ENCODE measurements at regions not wholly inside any gene's neighbourhood (a gene's known extent, or its start where the extent isn't known, plus 50 kb on each side); places are given as distances from the start of the nearest gene placed in this dataset.

DNA sequence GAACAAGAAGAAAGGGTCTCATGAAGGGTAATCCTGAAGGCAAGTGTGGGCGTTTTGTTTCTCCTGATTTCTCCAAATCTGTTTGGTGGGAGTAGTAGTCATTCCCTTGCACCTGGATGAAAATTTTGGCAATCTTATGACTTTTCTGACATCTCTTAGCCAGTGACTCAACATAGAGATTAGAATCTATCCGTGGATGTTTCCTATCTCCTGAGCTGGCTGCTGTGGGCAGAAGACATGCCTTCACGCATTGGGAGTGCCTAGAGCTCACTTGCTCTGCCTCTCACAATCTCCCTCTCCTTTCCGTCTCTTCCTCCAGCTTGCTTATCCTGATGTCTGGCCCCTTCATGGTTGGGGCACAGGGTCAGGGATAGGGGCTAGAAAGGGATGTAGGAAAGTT is 174.2 kb upstream of the NFIA start:
- Histone ChIP-seq H3K27me3 (ENCODE audit: low read depth) (no peaks in the 10 kb centered on the region), H3K4me1 (no peaks in the 10 kb centered on the region), H3K36me3 (replicated peaks) (no peaks in the 10 kb centered on the region), H3K4me3 (no peak overlapping the region), H3K9me3 (no peaks in the 10 kb centered on the region)
- in situ Hi-C loops (cut with MboI; ENCODE audit: low sequenced_read_pairs) = no loop called here
- DNase-seq (ENCODE audit: low spot score in 2 of 2) = no peak

DNA sequence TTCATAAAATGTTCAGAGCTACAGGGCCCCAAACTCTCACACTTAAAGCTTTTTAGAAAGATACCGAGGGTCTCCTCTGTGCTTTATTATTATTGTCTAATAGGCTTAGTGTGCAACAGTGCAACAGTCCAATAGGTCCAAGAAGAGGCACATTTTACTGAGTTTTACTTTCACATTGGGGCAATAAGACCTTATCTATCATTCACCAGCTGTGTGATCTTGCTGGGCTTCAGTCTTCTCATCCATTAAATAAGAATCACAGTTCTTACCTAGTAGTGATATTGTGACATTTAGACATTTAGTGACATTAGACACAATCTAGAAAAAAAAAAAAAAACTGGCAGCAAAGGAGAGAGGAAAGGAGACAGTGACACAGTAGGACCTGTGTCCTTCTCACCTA is 175.8 kb upstream of the NFIA start:
- no peaks in the 10 kb centered on the region for H3K4me1 ChIP-seq
- no peaks in the 10 kb centered on the region for H3K27me3 ChIP-seq (ENCODE audit: low read depth)
- DNase-seq (ENCODE audit: low spot score in 2 of 2) = no peak
- in situ Hi-C loops (cut with MboI; ENCODE audit: low sequenced_read_pairs) = no loop called here
- no peaks in the 10 kb centered on the region for H3K9me3 ChIP-seq
- H3K36me3 ChIP-seq (replicated peaks) = no peaks in the 10 kb centered on the region
- H3K4me3 ChIP-seq = no peak overlapping the region

DNA sequence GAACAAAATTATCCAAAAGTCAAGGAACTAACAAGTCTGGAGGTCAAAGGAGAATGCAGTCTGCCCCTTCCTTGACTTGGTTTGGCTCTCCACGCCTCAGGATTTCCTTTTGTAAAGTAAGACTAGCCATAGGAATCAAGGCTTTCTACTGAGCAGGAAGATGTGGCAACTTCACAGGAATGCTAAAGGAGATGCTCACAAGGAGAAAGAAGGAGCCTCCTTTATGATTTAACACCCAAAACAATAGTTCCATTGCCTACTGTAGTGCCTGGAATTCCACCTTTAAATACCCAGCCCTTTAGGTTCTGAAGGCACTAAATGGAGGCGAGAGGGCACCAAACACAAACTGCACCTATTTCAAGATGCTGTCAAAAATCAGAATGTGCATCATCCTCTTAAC is 176.3 kb upstream of the NFIA start:
- Histone ChIP-seq H3K36me3 (replicated peaks) (no peaks in the 10 kb centered on the region), H3K4me3 (no peak overlapping the region), H3K4me1 (no peaks in the 10 kb centered on the region), H3K9me3 (no peaks in the 10 kb centered on the region), H3K27me3 (ENCODE audit: low read depth) (no peaks in the 10 kb centered on the region)
- no peak for DNase-seq (ENCODE audit: low spot score in 2 of 2)
- in situ Hi-C loops (cut with MboI; ENCODE audit: low sequenced_read_pairs) = no loop called here

DNA sequence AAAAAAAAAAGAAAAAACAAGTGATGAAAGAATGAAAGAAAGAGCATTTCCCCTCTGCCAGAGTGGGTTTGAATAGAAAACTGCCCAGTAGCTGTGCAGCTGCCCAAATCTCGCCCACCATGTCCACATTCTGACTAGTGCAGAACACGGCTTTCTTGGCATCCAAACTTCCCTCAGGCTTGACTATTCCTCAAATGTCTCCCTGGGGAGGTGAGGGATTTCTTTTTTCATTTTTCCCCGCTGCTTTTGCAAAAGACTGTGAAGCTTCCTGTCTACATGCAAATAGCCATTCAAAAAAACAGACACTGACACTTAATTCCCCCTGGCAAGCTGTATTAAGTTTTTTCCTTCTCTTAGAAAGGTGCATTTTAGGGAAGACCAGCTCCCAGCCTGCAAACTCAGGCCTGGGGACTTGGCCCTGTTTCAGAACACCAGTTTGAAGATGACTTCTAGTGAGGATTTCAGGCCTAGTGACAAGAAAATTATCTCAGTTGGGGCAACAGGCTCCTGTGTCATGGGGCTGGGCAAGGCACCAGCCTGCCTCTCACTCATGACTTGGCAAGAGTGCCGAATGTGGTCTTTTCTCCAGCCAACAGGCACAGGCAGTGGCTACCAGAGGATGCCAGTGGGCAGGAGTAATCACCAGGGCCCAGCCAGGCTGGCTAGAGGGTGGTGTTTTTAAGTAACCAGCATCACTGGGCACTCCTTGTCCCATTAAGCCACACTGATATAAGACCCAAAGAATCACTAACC is 178.1 kb upstream of the NFIA start:
- no peak for DNase-seq (ENCODE audit: low spot score in 2 of 2)
- no peaks in the 10 kb centered on the region for H3K4me1 ChIP-seq
- H3K36me3 ChIP-seq (replicated peaks) = no peaks in the 10 kb centered on the region
- H3K4me3 ChIP-seq = no peak overlapping the region
- in situ Hi-C loops (cut with MboI; ENCODE audit: low sequenced_read_pairs) = no loop called here
- peaks cover 5% of the 10 kb centered on the region; the same call in 1 of the 2 replicates for H3K27me3 ChIP-seq (ENCODE audit: low read depth)
- no peaks in the 10 kb centered on the region for H3K9me3 ChIP-seq

DNA sequence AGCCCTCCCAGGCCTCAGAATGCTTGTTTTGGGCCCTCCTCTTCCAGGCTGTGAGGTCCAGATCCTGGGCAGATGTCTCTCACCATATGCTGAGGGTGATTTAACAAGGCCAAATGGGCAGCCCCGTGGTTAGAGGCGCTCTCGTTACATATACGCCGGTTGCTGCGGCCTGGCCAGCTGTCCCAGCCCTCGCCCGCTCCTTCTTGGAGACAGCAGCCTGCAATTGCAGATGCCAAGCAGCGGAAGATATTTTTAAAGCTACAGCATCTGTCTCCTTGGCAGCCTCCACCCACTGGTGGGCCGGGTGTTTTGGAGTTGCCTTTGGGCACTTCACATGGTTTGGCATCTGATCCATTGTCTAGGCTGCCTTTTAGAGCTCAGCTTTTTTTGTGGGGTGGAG is 178.8 kb upstream of the NFIA start:
- no peaks in the 10 kb centered on the region for H3K9me3 ChIP-seq
- peaks cover 5% of the 10 kb centered on the region; the same call in 1 of the 2 replicates for H3K27me3 ChIP-seq (ENCODE audit: low read depth)
- no peak for DNase-seq (ENCODE audit: low spot score in 2 of 2)
- no peaks in the 10 kb centered on the region for H3K4me1 ChIP-seq
- in situ Hi-C loops (cut with MboI; ENCODE audit: low sequenced_read_pairs) = no loop called here
- no peaks in the 10 kb centered on the region for H3K36me3 ChIP-seq (replicated peaks)
- H3K4me3 ChIP-seq = no peak overlapping the region

DNA sequence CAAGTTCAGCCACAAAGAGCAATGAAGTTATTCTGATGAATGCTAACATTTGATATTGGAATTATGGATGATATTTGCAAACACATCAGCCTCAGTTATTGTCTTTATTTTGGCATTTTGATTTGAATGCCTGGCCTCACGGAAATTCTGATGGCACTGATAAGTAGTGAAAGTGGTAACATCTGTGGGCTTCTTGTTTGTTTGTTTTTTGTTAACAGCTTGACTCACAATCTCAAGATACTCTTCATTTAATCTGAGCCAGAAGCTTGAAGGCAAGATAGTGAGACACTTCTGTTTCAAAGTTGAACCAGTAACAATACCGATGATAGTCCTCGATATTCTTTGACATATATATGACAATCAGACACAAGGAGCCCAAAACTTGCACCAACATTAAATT is 182.9 kb upstream of the NFIA start:
- Histone ChIP-seq H3K27me3 (ENCODE audit: low read depth) (peaks cover 5% of the 10 kb centered on the region; the same call in 1 of the 2 replicates), H3K36me3 (replicated peaks) (no peaks in the 10 kb centered on the region), H3K4me1 (no peaks in the 10 kb centered on the region), H3K9me3 (no peaks in the 10 kb centered on the region), H3K4me3 (no peak overlapping the region)
- no peak for DNase-seq (ENCODE audit: low spot score in 2 of 2)
- in situ Hi-C loops (cut with MboI; ENCODE audit: low sequenced_read_pairs) = no loop called here

DNA sequence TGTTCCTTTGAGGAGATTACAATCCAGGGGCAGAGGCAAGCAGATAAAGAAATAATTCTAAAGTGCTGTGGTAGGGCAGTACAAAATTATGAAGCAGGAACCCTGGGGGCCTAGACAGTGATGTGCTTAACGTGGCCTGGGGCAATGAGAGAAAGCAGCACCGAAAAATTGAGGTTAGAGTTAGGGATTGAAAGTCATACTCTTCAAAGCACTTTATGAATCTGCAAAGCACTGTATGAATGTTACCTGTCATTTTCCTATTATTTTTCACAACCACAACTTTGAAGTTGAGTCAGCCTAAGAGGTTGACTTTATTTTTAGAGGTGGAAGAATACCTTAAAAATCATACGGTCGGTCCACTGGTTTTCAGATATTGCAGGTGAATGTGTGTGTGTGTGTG is 183.4 kb upstream of the NFIA start:
- no peak for DNase-seq (ENCODE audit: low spot score in 2 of 2)
- no peaks in the 10 kb centered on the region for H3K9me3 ChIP-seq
- H3K4me1 ChIP-seq = no peaks in the 10 kb centered on the region
- no peak overlapping the region for H3K4me3 ChIP-seq
- peaks cover 5% of the 10 kb centered on the region; the same call in 1 of the 2 replicates for H3K27me3 ChIP-seq (ENCODE audit: low read depth)
- in situ Hi-C loops (cut with MboI; ENCODE audit: low sequenced_read_pairs) = no loop called here
- no peaks in the 10 kb centered on the region for H3K36me3 ChIP-seq (replicated peaks)

DNA sequence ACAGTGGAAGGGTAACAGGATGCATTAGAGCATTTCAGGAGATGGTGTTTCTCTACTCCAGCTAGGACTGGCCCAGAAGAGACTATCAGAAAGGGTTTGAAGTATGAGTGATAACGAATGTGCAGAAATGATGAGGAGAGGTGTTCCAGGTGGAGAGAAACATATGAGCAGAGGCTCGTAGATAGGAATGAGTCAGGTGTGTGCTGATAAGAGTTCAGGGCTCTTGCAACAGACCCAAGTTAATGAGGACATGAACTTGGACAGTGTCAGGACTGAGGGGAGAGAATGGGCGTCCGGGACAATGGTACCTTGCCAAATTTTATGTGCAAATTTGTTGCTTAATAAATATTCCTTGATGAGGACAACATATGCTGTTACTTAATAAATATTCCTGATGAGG is 183.9 kb upstream of the NFIA start:
- in situ Hi-C loops (cut with MboI; ENCODE audit: low sequenced_read_pairs) = no loop called here
- Histone ChIP-seq H3K9me3 (no peaks in the 10 kb centered on the region), H3K27me3 (ENCODE audit: low read depth) (peaks cover 7% of the 10 kb centered on the region; the same call in 1 of the 2 replicates), H3K4me3 (no peak overlapping the region), H3K4me1 (peaks cover 2% of the 10 kb centered on the region; the same call in 1 of the 2 replicates), H3K36me3 (replicated peaks) (no peaks in the 10 kb centered on the region)
- no peak for DNase-seq (ENCODE audit: low spot score in 2 of 2)

DNA sequence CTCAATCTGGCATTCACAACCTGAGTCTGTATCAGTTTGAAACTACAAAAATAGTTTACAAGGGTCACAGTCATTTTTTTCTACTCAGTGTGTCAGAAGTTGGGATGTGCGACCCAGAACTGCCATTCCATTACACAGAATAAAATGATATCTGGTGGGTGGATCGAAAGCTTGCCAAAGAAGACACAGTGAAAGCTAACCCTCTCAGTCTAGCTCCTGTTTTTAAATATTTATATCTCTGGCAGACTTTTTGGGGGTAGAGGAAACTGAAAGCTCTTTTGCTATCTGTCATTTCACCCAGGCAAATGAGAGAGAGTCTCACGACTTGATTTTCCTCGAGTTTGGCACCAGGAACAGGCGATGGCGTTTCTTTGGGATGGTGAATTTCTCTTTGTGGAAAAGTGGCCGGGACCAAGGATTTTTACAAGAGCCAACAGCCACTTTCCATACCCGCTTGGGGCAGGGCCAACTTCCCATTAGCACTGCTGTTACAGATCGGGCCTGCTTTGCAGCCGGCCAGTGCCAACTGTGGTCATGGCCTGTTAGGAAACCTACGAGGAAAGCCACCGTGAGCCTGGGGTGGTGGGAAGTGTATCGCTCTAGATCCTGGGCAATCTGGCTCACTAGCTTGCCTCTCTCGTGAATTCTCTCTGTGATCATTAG is 185.5 kb upstream of the NFIA start:
- DNase-seq (ENCODE audit: low spot score in 2 of 2) = no peak
- Histone ChIP-seq H3K4me3 (no peak overlapping the region), H3K4me1 (peaks cover 2% of the 10 kb centered on the region; the same call in 1 of the 2 replicates), H3K27me3 (ENCODE audit: low read depth) (peaks cover 7% of the 10 kb centered on the region), H3K36me3 (replicated peaks) (no peaks in the 10 kb centered on the region), H3K9me3 (no peaks in the 10 kb centered on the region)
- in situ Hi-C loops (cut with MboI; ENCODE audit: low sequenced_read_pairs) = no loop called here

DNA sequence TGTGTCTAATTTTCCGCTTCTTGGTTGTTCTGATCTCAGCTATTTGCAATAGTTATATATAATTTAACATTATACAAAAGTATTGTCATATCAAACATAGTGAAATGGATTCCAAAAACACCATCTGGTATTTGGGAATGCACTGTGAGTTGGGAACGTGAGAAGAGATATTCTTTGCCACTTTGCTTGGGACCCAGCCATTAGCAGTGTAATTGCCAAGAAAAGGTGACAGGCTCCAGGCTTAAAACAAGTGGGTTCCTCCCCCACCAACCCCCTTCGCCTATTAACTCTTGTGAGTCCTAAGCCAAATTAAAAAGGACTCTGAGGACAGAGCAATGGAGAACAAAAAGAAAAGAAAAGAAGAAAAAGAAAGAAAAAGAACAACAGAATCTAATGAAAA is 186.7 kb upstream of the NFIA start:
- Histone ChIP-seq H3K4me3 (no peak overlapping the region), H3K9me3 (no peaks in the 10 kb centered on the region), H3K36me3 (replicated peaks) (no peaks in the 10 kb centered on the region), H3K27me3 (ENCODE audit: low read depth) (peaks cover 17% of the 10 kb centered on the region), H3K4me1 (peaks cover 2% of the 10 kb centered on the region; the same call in 1 of the 2 replicates)
- in situ Hi-C loops (cut with MboI; ENCODE audit: low sequenced_read_pairs) = no loop called here
- DNase-seq (ENCODE audit: low spot score in 2 of 2) = no peak

DNA sequence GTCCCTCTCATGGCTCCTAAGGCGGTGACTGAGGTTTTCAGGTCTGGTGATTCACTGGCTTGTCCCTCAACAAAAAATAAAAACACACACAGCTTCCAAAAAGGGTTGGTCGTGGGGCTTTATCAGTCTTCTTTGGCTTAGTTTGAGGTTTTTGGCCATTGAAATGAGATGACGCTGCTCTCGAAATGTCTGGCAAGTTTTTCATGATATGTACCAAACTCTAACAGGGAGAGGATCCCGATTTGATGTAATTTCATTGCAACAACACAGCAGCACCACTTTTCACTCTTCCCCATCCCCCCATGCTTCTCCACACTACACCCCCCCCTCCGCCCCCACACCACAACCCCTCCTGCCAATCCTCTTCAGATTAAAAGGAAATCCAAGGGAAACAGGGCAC is 187.1 kb upstream of the NFIA start:
- in situ Hi-C loops (cut with MboI; ENCODE audit: low sequenced_read_pairs) = no loop called here
- no peak for DNase-seq (ENCODE audit: low spot score in 2 of 2)
- Histone ChIP-seq H3K4me3 (no peak overlapping the region), H3K4me1 (peaks cover 2% of the 10 kb centered on the region; the same call in 1 of the 2 replicates), H3K9me3 (no peaks in the 10 kb centered on the region), H3K27me3 (ENCODE audit: low read depth) (peaks cover 15% of the 10 kb centered on the region), H3K36me3 (replicated peaks) (no peaks in the 10 kb centered on the region)

DNA sequence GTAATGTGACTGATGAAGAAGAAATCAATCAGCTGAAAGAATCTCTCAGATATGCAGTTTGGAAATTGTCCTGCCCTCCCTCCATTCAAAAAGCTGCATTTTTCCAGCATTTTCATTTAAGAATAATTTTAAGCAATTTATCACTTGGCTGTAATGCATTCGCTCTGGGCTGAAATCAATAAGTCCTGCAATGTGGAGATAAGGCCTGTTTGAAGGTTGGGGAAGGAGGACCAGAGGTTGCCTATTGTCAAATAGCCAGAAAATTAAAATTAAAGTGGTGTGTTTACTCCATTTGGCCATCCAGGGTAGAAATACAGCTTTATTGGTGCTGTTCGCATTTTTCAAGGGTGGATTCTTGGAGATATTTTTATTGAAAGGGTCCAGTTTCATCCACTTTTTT is 187.6 kb upstream of the NFIA start:
- in situ Hi-C loops (cut with MboI; ENCODE audit: low sequenced_read_pairs) = no loop called here
- no peaks in the 10 kb centered on the region for H3K9me3 ChIP-seq
- H3K27me3 ChIP-seq (ENCODE audit: low read depth) = peaks cover 13% of the 10 kb centered on the region
- H3K36me3 ChIP-seq (replicated peaks) = no peaks in the 10 kb centered on the region
- peaks cover 2% of the 10 kb centered on the region; the same call in 1 of the 2 replicates for H3K4me1 ChIP-seq
- H3K4me3 ChIP-seq = no peak overlapping the region
- DNase-seq (ENCODE audit: low spot score in 2 of 2) = no peak

DNA sequence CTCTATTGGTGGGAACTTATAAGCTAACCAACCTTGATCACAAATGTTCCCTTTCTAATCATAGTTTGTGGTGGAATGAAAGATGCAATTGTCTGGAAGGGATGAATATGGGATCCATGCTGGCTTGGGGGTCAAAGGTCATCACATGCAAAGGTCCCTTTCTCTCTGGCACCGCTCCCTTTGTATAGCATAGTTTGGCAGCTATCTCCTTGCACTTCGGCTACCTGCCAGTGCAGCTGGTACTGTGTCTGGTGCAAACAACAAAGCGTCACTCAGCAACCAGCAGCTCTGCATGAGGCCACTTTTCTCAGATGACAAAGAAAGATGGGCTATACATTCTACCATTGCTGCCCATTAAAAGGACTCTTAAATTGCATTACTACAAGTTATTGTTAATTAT is 188.2 kb upstream of the NFIA start:
- DNase-seq (ENCODE audit: low spot score in 2 of 2) = no peak
- peaks cover 16% of the 10 kb centered on the region for H3K27me3 ChIP-seq (ENCODE audit: low read depth)
- in situ Hi-C loops (cut with MboI; ENCODE audit: low sequenced_read_pairs) = no loop called here

DNA sequence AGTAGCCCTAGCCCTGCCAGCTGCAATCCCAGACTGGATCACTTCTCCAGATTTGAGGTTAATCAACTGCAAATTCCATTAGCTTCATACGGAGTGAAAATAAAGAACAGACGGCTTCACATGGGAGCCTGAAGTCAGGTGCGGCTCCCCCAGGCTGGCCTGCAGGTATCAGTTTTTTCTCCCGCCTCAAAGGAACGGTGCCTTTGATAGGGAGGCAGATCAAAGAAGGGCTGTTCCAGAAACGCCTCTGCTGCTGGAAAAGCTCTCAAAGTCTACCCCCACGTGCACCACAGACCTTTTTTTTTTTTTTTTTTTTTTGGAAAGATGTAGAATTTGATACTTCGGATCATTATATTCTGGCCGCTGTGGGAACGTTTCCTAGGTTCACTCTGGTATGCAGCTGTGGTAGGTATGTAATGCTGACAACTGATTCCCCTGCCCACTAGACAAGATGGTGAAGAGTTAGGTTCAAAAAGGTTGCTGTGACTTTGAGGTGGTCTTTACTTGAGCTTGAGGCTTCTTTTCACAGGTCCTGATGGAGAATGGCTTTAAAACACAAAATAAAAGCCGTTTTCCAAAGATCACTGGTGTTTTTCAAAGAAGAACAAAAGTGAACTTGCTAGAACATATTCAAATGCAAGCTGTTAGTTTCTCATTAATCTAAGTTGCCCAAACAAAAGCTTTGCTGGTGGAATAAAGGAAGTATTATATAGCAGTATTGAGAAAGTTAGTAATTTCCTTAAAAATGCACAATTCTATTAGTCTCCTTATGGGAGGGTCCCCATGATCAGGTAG is 189.0 kb upstream of the NFIA start:
- Histone ChIP-seq H3K9me3 (no peaks in the 10 kb centered on the region), H3K4me3 (no peak overlapping the region), H3K4me1 (peaks cover 2% of the 10 kb centered on the region; the same call in 1 of the 2 replicates), H3K36me3 (replicated peaks) (no peaks in the 10 kb centered on the region), H3K27me3 (ENCODE audit: low read depth) (peaks cover 16% of the 10 kb centered on the region)
- peak in 1 of 2 experiments; percentile 12 for DNase-seq (ENCODE audit: low spot score in 2 of 2)
- in situ Hi-C loops (cut with MboI; ENCODE audit: low sequenced_read_pairs) = no loop called here

More for the DNA sequence above, 188.2 kb upstream of the NFIA start:
- no peaks in the 10 kb centered on the region for H3K9me3 ChIP-seq
- H3K4me3 ChIP-seq = no peak overlapping the region
- H3K36me3 ChIP-seq (replicated peaks) = no peaks in the 10 kb centered on the region
- peaks cover 2% of the 10 kb centered on the region; the same call in 1 of the 2 replicates for H3K4me1 ChIP-seq
